ENCODE measurements at regions not wholly inside any gene's neighbourhood (a gene's known extent, or its start where the extent isn't known, plus 50 kb on each side); places are given as distances from the start of the nearest gene placed in this dataset.

DNA sequence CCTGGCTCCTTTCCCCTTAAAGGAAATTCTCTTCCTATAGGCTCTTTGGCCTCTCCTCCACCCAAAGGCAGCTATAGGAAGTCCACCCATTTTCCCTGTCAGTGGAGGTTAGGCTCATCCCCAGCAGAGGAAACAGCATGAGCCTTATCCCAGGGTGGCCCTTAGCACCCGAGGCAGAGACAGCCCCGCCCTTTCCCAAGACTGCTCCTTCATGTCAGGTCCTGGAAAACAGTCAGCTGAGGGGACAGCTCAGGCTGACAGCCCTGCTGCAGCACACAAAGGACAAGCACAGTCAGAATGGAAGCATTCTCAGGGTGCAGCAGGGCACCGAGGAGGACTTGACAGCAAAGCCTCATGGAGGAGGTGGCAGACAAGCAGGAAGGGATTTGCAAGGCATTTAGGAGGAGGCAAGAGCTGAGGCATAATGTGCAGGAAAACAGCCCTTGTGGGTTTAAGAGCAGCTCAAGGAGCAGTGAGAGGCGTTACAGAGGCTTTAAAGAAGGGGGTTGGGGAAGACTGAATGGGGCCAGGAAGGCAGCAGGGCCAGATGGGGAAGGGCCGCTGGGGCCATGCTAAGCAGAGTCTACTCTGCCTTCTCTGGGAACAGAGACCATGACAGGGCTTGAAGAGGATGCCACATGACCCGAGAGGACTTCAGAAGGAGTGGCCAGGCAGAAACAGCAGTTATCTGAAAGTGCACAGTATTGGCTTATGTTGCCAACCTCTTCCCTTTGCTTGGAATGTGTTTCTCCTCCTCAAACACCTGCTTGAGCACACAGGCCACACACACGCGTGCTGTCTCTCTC is 216.6 kb downstream of the SH3BP4 start:
- no peak for DNase-seq

GRCh38 chr2:235170016-235170415 is 218.2 kb downstream of the SH3BP4 start:
- DNase-seq = no peak

- DNase-seq = peak in 3 of 58 donors; percentile 11 to 23 (median 12)
These were observed 219.0 kb downstream of the SH3BP4 start for GRCh38 chr2:235170536-235171521.

DNA sequence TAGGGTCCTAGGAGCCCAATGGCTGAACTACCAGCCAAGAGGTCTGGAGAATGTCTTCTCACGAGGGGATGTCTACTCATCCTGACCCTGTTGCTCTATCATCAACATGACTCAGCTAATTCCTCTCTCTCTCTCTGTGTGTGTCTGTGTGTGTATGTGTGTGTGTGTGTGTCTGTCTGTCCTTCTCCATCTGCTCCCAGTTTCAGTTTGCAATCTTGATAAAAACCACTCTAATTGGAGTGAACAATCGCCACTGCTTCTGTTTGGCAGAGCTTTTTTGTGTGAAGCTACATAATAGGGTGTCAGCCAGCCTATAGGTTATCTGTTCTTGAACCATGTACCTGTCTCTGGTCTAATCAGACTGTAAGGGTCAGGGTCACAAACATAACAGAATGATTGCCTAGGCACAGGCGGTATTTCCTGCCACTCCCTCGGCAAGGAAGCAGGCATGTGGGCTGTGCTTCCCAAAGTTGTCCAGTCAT is 219.8 kb downstream of the SH3BP4 start:
- DNase-seq = no peak

DNA sequence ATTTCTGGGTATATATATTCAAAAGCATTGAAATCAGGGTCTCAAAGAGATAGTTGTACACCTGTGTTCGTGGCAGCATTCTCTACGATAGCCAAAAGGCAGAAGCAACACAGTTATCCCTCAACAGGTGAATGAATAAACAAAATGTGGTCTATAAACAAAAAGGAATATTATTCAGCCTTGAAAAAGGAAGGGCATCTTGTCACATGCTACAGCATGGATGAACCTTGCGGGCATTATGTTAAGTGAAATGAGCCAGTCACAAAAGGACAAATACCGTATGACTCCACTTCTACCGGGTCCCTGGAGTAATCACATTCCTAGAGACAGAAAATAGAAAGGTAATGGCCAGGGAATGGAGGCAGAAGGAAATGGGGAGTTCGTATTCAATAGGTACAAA is 228.8 kb downstream of the SH3BP4 start:
- no peak for DNase-seq

GRCh38 chr2:235183786-235184185 is 232.0 kb downstream of the SH3BP4 start:
- DNase-seq = no peak

GRCh38 chr2:235187806-235188205 is 236.0 kb downstream of the SH3BP4 start:
- DNase-seq = no peak

GRCh38 chr2:235191486-235191885 is 239.7 kb downstream of the SH3BP4 start:
- DNase-seq = no peak

DNA sequence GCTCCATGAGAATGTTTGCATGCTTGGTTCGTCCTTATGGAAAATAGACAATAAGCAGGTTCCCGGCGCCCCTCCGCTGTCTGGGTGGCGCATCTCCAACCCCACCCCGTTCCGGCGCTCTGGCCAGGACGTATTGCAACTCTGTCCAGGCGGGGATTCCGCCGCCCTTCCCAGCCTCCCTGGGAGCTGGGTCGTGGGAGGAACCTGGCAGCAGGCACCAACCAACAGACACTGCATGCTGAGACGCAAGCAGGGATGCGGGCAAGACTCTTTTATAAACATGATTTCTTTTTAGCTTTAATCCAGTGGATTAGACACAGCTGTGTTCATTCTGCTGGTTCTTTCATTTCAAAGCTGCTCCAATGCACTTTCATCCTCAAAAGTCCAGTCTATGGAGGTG is 240.2 kb downstream of the SH3BP4 start:
- peak in 10 of 58 donors; percentile 4 to 28 (median 12) for DNase-seq

DNA sequence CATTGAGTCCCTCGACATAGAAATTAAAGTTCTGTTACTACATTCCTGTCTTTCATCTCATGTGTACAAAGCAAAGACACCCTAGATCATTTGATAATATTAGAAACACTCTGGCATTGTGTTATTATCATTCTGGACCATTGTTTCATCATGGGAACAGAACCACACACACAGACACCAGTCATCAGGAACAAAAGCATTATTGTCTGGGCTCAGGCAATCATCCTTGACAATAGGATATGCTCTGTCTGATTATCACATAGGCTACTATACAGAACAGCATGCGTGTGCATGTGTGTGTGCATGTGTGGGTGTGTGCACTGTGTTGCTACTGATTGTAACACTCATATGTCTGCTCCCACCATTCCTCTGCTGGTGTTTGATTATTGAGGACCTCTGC is 242.5 kb downstream of the SH3BP4 start:
- DNase-seq = peak in 11 of 58 donors; percentile 4 to 74 (median 33)

- DNase-seq = no peak
These were observed 243.0 kb downstream of the SH3BP4 start for GRCh38 chr2:235194836-235195235.

DNA sequence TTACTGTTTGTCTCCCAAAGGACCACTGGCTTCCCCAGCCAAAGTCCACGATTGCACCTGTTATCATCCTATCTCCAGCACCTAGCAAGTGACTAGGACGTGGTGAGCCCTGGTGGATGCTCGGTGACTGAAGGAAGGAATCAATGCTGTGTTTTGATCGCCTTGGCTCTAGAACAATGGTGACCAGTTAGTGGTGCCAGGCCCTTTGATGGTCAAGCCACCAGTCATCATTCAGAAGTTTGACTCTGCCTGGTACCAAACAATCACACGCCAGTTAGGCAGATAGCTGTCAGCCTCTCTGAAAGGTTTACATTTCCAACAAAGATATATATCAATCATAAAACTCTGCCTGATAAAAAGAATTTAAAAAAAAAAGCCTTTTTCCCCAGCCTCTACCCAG is 244.1 kb downstream of the SH3BP4 start:
- DNase-seq = peak in 22 of 58 donors; percentile 4 to 74 (median 38)

DNA sequence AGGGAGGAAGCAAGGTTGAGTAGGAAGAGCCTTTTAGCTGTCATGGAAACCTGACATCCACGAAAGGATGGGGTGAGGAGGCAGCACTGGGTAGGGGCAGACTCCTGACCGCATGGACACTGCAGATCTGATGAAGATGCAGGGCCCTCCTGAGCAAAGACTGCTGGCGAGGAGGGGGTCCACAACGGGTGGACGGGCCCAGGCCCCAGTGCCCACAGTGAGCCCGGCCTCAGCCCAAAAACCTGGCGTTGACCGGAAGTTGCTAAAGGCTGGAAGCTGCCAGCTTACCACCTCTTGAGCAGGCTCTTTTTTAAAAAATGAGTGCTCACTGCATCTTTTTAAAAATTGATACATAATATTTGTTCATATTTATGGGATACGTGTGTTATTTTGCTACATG is 247.3 kb downstream of the SH3BP4 start:
- DNase-seq = no peak

GRCh38 chr2:235200216-235200615 is 248.4 kb downstream of the SH3BP4 start:
- DNase-seq = no peak

DNA sequence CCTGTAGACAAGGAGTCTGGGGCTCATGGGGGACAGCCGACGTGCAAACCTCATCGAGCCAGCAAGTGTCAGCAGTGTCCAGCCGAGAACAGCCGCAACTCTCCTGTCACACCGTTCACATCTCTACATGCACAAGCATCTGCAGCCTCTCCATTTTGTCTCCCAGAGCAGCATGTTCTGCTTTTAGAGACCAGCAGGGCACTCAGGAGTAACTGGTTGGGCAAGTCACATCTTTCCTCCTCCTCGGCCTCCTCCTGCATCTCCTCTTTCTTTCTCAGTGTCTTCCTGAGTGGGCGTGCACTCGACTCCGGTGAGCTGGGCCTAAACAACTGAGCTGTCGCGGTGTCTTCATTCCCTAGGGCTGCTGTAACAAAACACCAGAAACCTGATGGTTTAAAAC is 249.9 kb downstream of the SH3BP4 start:
- DNase-seq = no peak

GRCh38 chr2:235204948-235205347 is 253.1 kb downstream of the SH3BP4 start:
- no peak for DNase-seq

DNA sequence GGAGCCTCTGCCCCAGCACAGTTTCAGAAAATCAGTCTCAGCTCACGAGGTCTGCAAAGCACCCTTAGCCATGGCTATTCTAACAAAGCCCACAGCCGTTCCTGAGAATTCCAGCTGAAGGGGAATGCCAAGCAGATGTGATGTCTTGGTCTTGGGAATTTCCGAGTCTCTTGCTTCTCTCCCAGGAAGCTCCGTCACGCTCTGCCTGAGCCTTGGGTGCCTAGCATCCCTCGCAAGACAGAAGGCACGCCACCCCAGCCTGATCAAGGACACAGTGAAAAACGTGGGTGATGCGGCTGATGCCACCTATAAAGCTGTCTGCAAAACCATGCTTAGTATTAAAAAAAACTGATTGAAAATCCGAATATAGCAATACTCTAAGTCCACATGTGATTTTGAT is 254.6 kb downstream of the SH3BP4 start:
- no peak for DNase-seq

DNA sequence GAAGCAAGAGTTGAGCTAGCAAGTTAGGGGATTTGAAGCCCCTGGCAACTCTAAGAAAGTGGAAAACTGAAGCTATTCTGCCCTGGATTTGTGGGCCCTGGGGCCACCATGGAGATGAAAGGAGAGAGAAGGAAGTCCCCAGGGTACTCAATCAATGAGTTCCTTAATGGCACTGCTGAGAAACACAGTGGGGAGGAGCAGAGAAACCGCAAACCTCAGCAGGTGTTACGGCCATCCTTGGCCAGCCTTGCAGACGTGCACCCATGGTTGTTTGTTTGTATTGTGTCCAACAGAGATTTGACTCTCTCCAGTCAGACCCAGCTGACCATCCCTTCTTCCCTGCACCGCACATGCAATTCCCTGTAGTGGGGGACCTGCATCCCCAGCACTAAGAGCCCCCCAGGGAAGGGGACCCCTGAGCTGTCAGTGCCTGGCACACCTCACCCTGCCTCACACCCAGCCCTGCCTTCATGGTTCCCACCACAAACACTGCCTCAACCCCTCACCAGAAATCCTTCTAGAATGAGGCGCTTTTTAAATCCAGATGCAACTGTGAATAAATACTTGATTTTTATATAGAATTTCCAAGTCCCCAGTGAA is 255.3 kb downstream of the SH3BP4 start:
- no peak for DNase-seq

DNA sequence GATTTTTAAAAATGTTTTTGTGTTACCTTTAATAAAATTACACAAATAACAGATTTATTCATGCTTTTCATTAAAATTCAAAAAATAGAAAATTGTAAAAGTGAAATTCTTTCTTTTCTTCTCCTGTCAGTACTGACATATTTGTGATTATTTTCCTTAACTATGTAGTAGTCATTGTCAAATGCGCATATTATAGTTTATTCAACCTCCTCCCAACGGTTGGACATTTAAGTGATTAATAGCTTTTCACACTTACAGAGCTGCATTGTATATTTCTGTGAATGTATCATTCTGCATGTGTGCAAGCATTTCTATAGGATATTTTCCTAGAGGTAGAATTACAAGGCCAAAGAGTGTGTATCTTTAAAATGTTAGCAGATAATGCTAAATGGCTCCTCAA is 259.2 kb downstream of the SH3BP4 start:
- DNase-seq = no peak

DNA sequence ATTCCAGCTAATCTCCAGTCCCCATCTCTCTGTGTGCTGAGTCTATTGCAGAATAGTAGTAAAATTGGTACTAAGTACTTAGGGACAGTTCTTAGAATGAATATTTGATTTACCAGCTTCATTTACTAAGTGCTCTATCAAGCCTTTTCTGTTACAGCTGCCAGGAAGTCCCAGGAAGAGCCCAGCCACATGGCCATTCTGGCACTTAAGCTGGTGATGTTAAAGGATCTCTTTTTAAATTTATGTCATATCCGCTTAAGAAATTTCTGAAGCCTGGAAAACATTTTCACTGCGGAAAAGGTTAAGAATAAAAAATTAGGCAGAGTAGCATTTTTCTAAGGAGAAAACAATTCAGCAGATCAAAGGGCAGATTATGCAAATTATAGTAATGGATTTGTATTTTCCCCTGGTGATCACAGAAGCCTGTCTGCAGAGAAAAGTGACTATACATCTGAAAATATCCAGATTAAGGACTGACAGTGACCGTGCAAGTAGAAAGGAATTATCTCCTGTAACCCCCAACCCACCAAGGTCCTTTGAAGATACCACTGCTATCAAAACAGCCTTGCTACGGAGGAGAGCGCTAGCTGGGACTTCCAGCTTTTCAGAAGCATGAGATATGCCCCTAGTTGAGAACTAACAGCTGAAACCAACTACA is 260.8 kb downstream of the SH3BP4 start:
- no peak for DNase-seq

DNA sequence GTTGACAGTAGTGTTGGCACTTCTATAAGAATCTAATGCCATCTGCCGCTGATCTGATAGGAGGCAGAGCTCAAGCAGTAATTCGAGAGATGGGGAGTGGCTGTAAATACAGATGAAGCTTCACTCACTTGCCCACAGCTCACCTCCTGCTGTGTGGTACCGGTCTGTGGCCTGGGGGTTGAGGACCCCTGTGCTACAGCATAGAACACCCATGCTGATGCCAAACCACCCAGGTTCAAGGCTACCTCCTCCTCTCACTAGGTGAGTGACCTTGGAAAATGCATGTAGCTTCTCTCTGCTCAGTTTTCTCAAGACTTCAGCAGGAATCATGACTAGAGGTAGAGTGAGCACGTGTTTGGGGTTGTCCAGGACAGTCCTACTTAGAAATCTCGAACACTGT is 263.4 kb downstream of the SH3BP4 start:
- DNase-seq = no peak

Measured in anterior cingulate cortex (tissue), 58 donors.